GM21737 (cell line): ENCODE measurements at regions not wholly inside any gene's neighbourhood (a gene's known extent, or its start where the extent isn't known, plus 50 kb on each side); places are given as distances from the start of the nearest gene placed in this dataset.

Experiments used
- ATAC-seq: cut with Tn5 transposase; IDR thresholded peaks from one replicate; pipeline ENCODE4 v1.9.1; 2021; ENCODE audit warnings: mild to moderate bottlenecking, moderate library complexity; ENCODE audit not compliant: unreplicated experiment

DNA sequence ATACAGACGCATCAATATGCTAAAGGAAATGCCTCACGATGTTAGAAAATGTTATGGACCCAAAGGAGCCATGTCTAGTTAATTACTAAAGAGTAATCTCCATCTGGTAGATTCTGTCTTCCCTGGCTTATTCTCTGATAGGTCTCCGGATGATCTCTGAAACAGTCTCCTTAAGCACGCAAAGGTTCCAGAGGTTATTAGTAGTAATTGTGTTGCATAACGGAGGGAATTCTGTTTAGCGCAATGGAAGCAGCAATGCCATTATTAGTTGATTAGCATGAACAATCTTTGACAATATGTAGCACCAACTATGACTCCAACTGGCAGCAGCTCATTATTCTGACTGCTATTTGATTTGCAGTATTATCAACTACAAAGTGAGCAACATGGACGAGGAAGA lies 952.5 kb upstream of the SEMA6D start:
- ATAC-seq: no peak

DNA sequence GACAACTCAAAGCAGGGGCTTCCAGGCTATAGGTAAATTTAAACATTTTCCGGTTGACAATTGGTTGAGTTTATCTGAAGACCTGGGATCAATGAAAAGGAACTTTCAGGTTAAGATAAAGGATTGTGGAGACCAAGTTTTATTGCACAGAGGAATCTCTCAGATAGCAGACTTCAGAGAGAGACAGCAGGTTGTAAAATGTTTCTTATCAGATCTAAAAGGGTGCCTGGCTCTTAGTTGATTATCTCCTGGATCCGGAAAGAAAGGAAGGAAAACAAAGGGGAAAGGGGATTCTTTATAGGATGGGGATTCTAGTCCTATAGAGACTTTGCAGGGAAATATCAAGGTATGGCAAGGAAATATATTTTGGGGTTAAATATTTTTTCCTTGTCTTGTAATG lies 951.3 kb upstream of the SEMA6D start:
- ATAC-seq: no peak

DNA sequence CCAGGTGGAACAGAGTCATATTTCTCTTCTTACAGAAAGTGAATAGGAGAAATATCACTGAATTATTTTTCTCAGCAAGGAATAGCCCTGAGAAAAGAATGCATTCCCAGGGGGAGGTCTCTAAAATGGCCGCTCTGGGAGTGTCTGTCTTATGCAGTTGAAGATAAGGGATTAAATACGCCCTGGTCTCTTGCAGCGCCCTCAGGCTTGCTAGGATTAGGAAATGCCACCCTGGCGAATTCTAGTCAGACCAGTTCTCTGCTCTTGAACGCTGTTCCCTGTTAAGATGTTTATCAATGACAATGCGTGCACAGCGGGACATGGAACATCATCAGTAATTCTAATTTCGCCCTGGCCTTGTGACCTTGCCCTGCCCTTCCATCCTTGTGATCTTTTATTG lies 949.0 kb upstream of the SEMA6D start:
- no peak for ATAC-seq

DNA sequence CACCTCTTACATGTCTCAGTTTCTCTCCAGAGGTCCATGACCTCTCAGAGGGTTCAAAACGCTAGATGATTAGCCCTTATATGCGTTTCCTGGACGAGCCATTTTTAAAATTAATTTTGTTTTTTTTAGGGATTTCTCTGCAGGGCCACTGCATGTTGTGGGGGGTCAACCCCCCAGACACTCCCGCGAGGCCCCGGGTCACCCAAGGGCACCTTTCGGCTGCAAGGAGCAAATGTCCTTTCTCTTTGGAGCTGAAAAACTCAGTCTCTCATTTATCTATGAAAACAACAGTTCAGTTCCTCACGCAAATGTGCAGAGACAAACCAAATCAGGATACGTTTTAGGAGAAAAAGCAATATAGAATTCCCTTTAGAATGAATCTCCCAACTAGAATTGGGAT lies 944.3 kb upstream of the SEMA6D start:
- no peak for ATAC-seq

DNA sequence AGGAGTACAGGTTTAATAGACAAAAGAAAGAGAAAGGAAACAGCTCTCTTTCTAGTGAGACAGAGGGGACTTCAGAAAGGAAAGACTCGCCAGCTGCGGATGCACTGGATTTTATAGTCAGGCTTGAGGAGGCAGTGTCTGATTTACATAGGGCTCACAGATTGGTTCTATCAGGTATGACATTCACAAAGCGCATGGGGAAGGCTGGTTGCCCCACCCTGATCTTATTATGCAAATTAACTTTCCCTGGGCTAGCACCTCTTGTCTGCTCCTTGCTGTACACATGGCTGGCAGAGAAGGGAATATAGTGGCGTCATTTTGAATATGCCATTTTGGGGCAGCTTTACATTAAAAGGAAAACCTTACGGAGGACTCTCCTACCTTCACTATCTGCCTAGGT lies 938.4 kb upstream of the SEMA6D start:
- no peak for ATAC-seq

DNA sequence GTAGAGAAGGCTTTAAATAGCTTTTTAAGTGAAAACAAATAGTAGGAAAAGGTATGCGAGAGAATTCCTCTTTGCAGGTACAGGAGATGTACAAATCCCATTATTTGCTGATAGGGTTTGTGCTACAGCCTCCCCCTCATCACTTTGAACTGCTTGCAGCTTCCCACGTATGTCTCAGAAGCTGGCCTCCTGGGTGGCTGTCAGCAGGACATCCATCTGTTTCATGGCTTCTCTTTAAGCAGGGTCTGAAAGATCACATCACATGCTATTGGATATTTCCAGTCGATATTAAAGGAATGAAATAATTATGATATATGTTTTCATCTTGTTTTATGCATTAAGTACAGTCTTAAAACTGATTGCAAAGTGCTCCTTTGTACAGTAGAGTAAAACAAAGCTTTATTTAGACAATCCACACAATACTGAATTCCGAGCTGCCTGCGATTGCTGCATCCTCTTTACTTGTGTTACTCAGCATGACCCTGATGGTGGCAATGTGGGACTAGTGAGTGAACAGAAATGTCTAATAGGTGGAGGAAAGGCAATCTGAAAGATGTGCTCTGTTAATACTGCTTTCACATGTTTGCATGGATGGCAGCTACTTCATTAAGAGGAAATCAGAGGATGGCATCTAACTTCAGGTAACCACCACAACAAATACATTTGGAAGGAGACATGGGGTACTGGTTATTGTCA lies 930.6 kb upstream of the SEMA6D start:
- ATAC-seq: no peak

DNA sequence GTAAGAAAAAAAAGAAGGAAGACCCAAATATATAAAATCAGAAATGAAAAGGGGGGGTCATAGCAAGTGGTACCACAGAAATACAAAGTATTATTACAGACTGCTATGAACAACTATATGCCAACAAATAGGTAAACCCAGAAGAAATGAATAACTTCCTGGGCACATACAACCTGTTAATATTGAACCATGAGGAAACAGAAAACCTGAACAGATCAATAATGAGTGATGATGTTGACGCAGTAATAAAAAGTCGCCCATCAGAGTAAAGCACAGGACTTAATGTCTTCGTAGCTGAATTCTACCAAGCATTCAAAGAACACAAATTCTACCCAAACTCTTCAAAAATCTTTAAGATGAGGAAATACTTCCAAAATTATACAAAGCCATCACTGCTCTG lies 921.6 kb upstream of the SEMA6D start:
- ATAC-seq: no peak

DNA sequence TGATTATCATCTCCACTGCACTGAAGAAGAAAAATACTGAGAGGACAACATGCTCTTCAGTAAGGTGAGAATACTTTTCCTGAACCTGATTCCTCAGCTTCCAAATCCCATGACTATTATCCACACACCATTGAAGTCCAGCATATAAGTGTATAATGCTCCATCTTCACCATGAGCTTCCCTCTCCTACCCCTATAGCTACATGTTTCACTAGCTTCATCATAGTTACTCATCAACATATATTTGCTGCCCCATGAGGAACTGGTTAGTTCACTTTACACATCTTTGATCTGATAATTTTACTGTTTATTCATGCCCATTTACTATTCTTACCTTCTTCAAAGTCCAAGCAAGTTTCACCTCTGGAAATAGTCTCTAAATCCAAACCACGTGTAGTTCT lies 908.5 kb upstream of the SEMA6D start:
- ATAC-seq: no peak

DNA sequence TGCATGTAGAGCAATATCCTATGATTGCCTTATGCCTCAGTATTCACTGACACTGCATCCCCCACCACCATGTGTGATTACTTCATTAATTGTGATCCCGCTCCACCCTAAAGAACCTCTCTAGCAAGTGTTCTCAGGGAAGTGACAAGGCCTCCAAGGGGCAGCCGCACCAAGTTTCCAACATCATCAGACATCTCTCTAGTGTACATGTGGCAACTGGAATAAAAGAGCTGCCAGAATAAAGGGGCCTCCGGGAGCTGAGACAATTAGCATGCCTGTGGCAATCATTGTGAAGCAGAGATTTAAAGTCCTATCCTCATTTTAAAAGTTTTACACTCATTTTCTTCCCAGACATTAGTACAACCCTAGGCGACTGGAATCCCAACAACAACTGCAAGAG lies 902.1 kb upstream of the SEMA6D start:
- ATAC-seq: no peak

DNA sequence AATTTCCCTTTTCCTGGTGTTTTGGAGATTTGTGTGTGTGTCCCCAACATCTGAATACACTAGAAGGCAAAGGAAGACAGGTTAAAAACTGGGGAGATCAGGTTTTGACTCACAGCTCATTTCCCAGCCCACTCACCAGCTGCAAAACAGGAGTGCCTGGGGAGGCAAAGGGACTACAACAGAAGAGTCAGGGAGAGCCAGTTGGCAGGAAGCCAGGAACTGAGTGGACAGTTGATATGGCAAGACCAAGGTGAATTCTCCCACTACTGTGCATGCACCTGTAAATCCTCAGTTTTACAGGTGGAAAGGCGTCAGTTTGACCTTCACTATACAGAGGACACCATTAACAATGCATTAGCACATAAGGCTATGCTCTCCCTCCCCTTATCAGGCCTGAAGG lies 901.5 kb upstream of the SEMA6D start:
- no peak for ATAC-seq

DNA sequence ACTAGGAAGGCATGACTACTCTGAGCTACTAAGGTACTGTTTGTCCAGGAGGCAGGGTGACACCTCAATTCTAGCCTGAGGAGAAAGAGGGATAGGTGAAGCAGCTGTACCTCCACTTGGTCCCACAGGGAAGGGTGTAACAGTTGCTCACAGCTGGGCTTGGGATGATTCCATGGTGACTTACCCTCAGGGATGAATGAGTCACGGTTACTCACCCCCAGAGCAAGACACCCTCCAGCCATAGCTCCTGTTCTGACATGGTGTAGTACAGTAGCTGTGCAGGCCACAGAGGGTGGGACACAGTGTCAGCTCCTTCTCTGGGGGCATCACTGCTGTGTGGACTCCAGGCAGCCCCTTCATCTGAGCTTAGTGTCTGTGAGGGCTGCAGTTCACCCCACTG lies 868.6 kb upstream of the SEMA6D start:
- ATAC-seq: no peak

DNA sequence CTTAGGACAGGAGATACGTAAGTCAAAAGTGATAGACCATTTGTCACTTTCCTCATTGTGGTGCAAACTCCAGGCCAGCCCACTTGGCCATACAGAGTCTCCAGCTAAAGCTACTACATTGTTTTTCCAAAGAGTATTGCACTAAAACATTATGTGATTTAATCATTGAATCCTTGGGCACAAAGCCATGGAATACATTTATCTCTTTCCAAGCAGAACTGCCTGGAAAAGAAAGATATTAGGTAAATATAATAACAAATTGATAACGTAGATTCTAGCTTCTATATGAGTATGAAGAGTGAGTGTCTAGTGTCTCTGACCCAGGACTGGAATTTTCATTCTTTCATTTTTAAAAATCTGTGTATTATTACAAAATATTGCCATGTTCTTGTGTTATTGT lies 863.7 kb upstream of the SEMA6D start:
- ATAC-seq: no peak

DNA sequence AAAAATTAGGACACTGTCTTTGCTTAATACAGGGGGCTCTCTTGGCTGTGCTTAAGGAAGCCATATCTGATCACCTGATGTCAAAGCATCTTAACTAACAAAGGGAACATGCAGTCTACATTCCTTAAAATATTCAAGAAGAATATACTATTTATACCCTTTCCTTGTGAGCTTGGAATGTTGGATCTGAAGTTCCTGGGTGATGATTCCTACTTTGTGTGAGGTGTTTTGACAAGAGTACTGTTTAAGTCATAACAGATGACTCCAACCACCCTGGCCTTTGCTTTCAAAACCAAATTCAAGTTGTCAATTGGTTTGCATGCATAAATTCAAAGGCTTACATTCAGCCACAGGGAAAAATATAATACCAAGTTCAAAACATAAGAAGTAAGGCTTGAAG lies 862.7 kb upstream of the SEMA6D start:
- ATAC-seq: no peak

DNA sequence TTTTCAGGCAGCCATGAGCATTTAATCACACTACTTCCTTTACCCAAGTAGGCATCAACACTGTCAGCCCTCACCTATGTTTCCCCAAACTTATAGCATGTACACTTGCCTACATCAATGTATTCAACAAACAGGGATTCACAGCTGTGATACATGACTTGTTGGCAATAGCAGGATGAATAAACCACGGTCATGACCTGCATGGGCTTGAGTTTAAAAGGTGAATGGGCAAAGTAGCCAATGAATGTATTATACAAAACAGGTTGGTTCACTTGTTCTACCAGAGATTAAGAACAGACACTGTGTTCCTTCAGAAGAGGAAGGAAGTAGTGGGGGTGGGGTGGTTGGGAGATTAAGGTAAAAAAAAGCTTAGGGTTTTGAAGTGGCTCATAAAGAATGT lies 861.9 kb upstream of the SEMA6D start:
- ATAC-seq: no peak

DNA sequence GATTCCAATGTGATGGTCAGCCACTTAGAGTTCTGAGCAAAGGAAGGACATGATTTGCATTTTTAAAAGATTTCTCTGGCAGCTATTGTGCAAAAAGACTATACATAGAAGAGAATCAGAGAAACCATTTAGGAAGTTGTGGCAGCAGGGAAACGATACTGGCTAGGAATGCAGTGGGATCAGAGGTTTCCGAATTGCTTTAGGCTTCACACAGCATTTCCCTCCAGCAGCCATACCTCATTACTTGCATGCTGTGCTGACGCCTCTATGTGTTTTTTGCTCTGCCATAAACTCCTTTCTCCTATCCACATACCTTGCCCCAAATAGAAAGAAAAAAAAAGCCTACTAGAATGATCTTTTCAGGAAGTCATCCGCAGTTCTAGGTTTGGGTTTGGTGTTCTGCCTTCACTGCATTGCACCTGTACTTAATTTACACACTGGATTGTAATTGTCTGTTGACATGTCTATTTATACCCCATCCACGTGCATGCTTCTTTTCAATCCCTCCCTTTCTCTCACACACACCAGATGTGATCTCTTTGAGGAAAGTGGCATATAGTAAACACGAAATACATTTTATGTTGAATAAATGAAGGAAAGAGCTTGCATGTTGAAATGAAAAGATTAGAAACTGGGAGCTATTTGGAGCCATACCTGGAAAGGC lies 860.3 kb upstream of the SEMA6D start:
- ATAC-seq: no peak

DNA sequence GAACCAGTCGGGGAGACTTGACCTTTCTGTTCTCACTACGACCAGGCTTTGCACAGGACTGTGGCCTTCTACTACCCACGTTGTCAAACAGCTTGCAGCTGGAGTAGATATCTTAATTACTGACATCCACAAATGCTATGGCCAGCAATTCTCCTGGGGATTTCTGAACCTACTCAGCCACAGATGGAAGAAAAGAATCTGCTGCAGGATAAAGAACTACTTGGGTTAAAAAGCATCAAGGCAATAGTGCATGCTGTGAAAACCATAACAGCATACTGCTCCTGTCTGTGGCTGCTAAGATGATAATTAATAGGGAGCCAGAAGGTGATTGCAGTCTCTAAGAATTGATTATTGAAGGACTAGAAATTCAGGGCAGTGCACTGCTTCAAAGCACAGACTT lies 859.2 kb upstream of the SEMA6D start:
- no peak for ATAC-seq

DNA sequence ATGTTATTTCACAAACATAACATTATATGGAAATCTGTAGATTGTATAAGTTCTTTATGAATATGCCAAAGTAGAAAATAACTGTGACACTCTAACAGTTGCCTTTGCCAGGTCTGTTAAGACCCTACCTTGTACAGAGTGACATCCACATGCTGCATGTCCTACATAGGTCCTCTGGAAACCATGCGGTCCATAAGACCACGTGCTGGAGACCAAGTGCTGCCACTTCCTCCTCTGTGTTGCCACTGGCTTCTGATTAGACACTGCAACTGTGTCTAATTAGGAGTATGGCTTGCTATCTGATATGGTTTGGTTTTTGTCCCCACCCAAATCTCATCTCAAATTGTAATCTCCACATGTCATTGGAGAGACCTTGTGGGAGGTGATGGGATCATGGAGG lies 855.5 kb upstream of the SEMA6D start:
- ATAC-seq: no peak

DNA sequence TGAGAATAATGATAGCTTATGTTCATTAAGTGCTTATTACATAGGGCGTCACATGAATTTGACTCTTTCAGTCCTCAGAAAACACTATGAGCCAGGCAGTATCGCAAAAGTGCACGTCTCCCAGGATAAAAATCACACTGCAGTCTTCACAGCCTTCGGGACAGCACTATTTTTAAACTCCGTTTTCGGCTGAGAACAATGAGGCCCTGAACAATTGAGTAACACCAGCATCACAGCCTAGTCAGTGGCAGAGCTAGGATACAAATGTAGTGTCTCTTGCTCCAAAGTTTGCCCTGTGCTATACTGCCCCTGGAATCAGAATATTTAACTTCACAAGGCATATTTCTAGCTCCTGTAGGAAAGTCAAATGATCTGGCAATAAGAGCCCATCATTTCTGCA lies 852.1 kb upstream of the SEMA6D start:
- no peak for ATAC-seq

DNA sequence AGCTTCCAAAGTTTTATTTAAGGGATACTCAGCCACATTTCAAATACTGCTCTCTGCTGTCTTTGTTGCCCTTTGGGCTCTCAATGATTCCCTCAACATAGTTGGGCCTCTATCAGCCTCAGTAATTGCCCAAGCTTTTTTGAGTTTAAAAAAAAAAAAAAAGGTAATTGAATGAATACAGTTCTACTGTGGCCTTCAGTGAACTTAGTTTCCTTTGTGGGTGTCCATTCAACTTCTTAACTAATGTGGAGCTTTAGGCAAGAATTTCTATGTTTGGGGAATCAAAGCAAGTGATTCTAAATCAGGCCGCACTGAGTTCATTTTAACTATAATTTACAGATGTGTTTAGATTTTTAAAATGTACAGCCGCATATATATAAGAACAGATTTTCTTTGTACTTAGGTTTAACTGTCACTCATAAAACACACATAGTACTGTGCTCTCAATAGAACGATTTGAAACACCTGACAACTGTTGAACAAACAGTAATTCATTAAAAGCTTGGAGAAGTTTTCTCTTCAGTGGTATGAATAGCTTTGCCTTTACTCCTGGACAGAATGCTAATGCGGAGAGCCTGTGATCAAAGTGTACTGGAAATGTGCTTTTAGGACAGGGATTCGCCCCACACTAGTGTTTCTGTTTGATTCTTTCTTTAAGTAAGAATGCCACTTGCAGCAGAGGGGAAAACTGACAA lies 844.9 kb upstream of the SEMA6D start:
- ATAC-seq: no peak

DNA sequence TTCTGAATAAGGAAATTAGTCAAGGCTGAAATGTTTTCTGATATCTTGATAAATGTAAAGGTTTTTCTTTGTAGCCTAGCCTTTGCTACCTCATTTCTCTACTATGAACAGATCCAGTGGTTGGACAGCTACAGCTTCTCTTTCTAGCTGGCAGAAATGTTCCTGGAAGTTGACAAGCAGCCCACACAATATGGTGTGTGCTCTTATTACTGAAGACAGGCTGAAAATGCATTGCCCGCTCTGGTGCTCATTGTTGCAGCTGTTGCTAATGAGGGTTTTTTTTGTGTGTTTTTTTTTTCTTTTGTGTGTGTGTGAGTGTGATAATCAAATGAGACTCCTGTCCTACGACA lies 844.3 kb upstream of the SEMA6D start:
- no peak for ATAC-seq

DNA sequence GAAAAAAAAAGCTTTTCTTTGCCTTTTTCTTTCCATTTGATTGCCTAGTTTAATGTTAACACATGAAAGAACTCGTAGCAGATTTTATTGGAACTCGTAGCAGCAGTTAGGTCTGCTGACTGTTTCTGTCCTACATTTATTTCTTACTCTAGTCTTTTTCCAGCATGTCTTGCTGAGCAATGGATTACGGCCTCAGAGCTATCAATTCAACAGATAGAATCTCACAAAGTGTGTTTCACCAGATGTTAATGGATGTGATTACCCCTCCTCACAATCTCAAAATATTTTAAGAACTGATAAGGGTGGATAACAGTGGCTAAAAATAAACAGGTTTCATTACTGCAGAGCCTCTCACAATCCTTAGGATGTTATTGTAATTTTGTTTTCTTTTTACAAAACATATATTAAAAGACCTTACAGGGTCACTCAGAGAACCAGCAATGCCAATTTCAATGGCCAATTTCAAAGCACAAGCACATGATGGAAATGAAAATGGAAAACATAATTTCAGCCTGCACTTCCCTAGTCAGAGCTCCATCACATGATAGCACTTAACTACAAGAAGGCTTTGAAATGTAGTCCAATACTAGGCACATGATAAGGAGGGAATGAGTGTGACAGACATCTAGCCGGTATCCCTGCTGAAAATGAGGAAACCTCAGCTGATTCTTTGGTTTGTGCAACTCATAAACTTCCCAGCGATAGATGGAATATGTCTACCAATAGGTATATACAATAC lies 838.1 kb upstream of the SEMA6D start:
- no peak for ATAC-seq

DNA sequence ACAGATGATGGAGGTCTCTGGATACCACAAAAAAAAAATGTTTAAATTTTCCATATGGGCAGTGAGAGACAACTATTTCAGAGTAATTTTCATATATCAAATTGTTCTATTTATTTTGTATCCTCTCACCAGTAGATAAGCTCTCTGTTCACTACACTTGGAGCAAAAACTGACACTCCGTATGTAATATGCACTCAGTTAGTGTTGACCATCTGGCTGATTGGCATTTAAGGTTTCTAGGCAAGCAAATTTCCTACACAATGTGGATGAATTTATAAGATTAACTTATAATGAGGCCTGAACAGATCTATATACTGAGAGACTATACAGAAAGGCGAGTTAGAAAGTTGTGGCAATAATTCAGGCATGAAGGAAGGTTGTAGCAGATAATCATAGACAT lies 836.5 kb upstream of the SEMA6D start:
- no peak for ATAC-seq
